Neural cell (in vitro differentiated cells): ENCODE measurements at regions not wholly inside any gene's neighbourhood (a gene's known extent, or its start where the extent isn't known, plus 50 kb on each side); places are given as distances from the start of the nearest gene placed in this dataset.

ENCODE experiments used
- H2AFZ ChIP-seq: fragments of 200-600, 300-800 bp; sonication (generic), shearing (Covaris generic); 2 replicates; pipeline ENCODE4 v1.6.0; 2014; ENCODE audit warnings: low read depth, mild to moderate bottlenecking, antibody characterized with exemption, low read length, moderate library complexity
- H3F3A ChIP-seq: fragments of 200-600 bp; shearing (Covaris generic); 2 replicates; pipeline ENCODE4 v1.6.1; 2016; ENCODE audit warnings: mild to moderate bottlenecking, moderate library complexity, mixed read lengths, antibody characterized with exemption, low read length; ENCODE audit not compliant: insufficient read depth, poor library complexity, severe bottlenecking
- H3K27ac ChIP-seq: fragments of 200-600, 300-800 bp; sonication (generic), shearing (Covaris generic); 2 replicates; pipeline ENCODE4 v1.5.1; 2014; ENCODE audit warnings: mild to moderate bottlenecking, low read length, moderate library complexity
- H3K27me3 ChIP-seq: fragments of 300-800, 200-600 bp; sonication (generic), shearing (Covaris generic); 2 replicates; pipeline ENCODE4 v1.6.0; 2014; ENCODE audit warnings: mild to moderate bottlenecking, low read depth, low read length, moderate library complexity; ENCODE audit not compliant: insufficient read depth
- H3K36me3 ChIP-seq: fragments of 300-800, 200-600 bp; sonication (generic), shearing (Covaris generic); 2 replicates; pipeline ENCODE4 v1.5.1; 2014; ENCODE audit warnings: mild to moderate bottlenecking, antibody characterized with exemption, low read length, moderate library complexity; ENCODE audit not compliant: insufficient read depth
- H3K4me2 ChIP-seq: fragments of 300-800, 200-600 bp; sonication (generic), shearing (Covaris generic); 2 replicates; pipeline ENCODE4 v1.6.0; 2014; ENCODE audit warnings: mild to moderate bottlenecking, low read length
- H3K4me3 ChIP-seq: fragments of 300-800, 200-600 bp; sonication (generic), shearing (Covaris generic); 2 replicates; pipeline ENCODE4 v1.5.1; 2014; ENCODE audit warnings: mild to moderate bottlenecking, low read length, moderate library complexity
- H3K79me2 ChIP-seq: fragments of 200-600 bp; shearing (Covaris generic); replicated peaks from 2 replicates; pipeline ENCODE4 v1.6.0; 2014; ENCODE audit warnings: mild to moderate bottlenecking, low read length, moderate library complexity; ENCODE audit not compliant: insufficient read depth
- H3K9ac ChIP-seq: fragments of 300-800, 200-600 bp; sonication (generic), shearing (Covaris generic); 2 replicates; pipeline ENCODE4 v1.6.1; 2016; ENCODE audit warnings: mild to moderate bottlenecking, low read length, mixed read lengths
- H3K9me2 ChIP-seq: fragments of 200-600 bp; shearing (Covaris generic); 2 replicates; pipeline ENCODE4 v1.6.1; 2016; ENCODE audit warnings: mild to moderate bottlenecking, low read length, mixed read lengths; ENCODE audit not compliant: insufficient read depth
- H3K9me3 ChIP-seq: fragments of 200-600, 300-800 bp; sonication (generic), shearing (Covaris generic); 2 replicates; pipeline ENCODE4 v1.6.1; 2016; ENCODE audit warnings: mild to moderate bottlenecking, mixed run types, low read length, moderate library complexity, mixed read lengths
- H4K20me1 ChIP-seq: fragments of 200-600 bp; shearing (Covaris generic); 2 replicates; pipeline ENCODE4 v1.6.1; 2016; ENCODE audit warnings: mild to moderate bottlenecking, mixed run types; ENCODE audit not compliant: insufficient read depth
- EP300 ChIP-seq: fragments of 450-650 bp; conservative IDR thresholded peaks from 2 replicates; pipeline ENCODE4 v1.6.1; 2014; ENCODE audit warnings: antibody characterized with exemption, mild to moderate bottlenecking, moderate library complexity; ENCODE audit not compliant: poor library complexity, severe bottlenecking
- EZH2 ChIP-seq: fragments of 200-600, 300-800 bp; shearing (Covaris generic), sonication (generic); IDR thresholded peaks from 2 replicates; pipeline ENCODE4 v1.6.1; 2014; ENCODE audit warnings: antibody characterized with exemption, low read length, borderline replicate concordance, mild to moderate bottlenecking; ENCODE audit not compliant: insufficient read depth, poor library complexity, severe bottlenecking
- MXI1 ChIP-seq: fragments of 450-650 bp; conservative IDR thresholded peaks from 2 replicates; pipeline ENCODE4 v1.6.1; 2014; ENCODE audit warnings: antibody characterized with exemption, mild to moderate bottlenecking; ENCODE audit not compliant: poor library complexity, severe bottlenecking
- POLR2AphosphoS5 ChIP-seq: IDR thresholded peaks from 2 replicates; pipeline ENCODE4 v1.6.1; 2012
- RAD21 ChIP-seq: fragments of 450-650 bp; conservative IDR thresholded peaks from 2 replicates; pipeline ENCODE4 v1.6.1; 2014; ENCODE audit warnings: antibody characterized with exemption, mild to moderate bottlenecking, moderate library complexity
- SMC3 ChIP-seq: fragments of 450-650 bp; conservative IDR thresholded peaks from 2 replicates; pipeline ENCODE4 v1.6.1; 2014; ENCODE audit warnings: antibody characterized with exemption, mild to moderate bottlenecking, moderate library complexity; ENCODE audit not compliant: poor library complexity
- TAF1 ChIP-seq: IDR thresholded peaks from 2 replicates; pipeline ENCODE4 v1.6.1; 2012; ENCODE audit warnings: low read depth
- TF ChIP-seq, protein P1 (sequence below): IDR thresholded peaks from 2 replicates; pipeline ENCODE4 v1.6.1; 2012; ENCODE audit warnings: borderline replicate concordance
- TF ChIP-seq, protein P2 (sequence below): fragments of 450-650 bp; IDR thresholded peaks from 2 replicates; pipeline ENCODE4 v1.5.1; 2014; ENCODE audit warnings: antibody characterized with exemption, mild to moderate bottlenecking, moderate library complexity; ENCODE audit not compliant: poor library complexity, severe bottlenecking

DNA sequence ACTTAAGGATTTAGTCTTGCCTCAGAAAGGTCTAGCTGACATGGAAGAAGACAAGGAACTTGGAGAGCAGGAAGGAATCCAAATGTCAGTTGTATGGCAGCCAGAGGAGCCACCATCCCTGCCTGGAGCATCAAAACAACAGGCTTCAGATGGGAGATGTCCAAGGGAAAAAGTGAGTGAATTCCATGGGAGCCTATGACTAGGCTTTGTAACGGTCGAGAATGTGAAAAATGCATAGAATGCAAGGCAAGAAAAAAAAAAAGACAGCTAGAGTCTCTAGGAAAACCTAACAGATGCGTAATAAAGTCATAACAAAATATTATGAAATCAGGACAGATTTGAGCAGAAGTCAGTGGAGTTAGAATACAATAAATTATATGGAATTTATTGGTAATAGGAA lies 183.7 kb upstream of the LSM14A start:
- Histone ChIP-seq H4K20me1 (no peaks in the 10 kb centered on the region), H3K4me3 (no peak overlapping the region), H3K4me2 (no peak overlapping the region), H3K79me2 (no peaks in the 10 kb centered on the region), H3K27me3 (no peaks in the 10 kb centered on the region), H3K9me3 (peaks cover 3% of the 10 kb centered on the region), H2AFZ (no peak overlapping the region), H3K27ac (no peak overlapping the region), H3K9me2 (no peaks in the 10 kb centered on the region), H3K36me3 (no peaks in the 10 kb centered on the region), H3K9ac (no peak overlapping the region), H3F3A (no peaks in the 10 kb centered on the region)
- TF ChIP-seq SMC3 = no peak
- TF ChIP-seq EP300 = no peak
- TF ChIP-seq, protein P1, sequence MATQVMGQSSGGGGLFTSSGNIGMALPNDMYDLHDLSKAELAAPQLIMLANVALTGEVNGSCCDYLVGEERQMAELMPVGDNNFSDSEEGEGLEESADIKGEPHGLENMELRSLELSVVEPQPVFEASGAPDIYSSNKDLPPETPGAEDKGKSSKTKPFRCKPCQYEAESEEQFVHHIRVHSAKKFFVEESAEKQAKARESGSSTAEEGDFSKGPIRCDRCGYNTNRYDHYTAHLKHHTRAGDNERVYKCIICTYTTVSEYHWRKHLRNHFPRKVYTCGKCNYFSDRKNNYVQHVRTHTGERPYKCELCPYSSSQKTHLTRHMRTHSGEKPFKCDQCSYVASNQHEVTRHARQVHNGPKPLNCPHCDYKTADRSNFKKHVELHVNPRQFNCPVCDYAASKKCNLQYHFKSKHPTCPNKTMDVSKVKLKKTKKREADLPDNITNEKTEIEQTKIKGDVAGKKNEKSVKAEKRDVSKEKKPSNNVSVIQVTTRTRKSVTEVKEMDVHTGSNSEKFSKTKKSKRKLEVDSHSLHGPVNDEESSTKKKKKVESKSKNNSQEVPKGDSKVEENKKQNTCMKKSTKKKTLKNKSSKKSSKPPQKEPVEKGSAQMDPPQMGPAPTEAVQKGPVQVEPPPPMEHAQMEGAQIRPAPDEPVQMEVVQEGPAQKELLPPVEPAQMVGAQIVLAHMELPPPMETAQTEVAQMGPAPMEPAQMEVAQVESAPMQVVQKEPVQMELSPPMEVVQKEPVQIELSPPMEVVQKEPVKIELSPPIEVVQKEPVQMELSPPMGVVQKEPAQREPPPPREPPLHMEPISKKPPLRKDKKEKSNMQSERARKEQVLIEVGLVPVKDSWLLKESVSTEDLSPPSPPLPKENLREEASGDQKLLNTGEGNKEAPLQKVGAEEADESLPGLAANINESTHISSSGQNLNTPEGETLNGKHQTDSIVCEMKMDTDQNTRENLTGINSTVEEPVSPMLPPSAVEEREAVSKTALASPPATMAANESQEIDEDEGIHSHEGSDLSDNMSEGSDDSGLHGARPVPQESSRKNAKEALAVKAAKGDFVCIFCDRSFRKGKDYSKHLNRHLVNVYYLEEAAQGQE = no peak
- no peak for TF ChIP-seq POLR2AphosphoS5
- TF ChIP-seq EZH2 = no peak
- no peak for TF ChIP-seq RAD21
- no peak for TF ChIP-seq MXI1

DNA sequence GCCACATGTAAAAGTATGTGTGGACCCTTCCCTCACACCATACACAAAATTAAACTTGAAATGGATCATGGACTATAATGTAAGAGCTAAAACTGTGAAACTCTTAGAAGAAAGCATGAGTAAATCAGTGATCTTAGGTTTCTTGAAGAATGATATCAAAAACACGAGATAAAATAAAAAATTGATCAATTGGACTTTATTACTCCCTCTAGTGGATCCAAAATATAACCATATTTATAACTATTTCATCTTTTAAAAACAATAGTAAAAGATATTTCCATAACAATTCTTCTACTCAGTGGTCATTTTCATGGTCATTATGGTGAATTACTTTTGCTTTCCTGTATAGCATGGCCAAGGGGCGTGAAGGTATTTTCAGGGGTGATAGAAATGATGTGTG lies 174.6 kb upstream of the LSM14A start:
- Histone ChIP-seq H3K36me3 (no peaks in the 10 kb centered on the region), H3K9me3 (no peaks in the 10 kb centered on the region), H3K4me3 (no peak overlapping the region), H3K9ac (no peak overlapping the region), H3K4me2 (no peak overlapping the region), H3F3A (no peaks in the 10 kb centered on the region), H3K27me3 (no peaks in the 10 kb centered on the region), H2AFZ (no peak overlapping the region), H3K79me2 (no peaks in the 10 kb centered on the region), H4K20me1 (no peaks in the 10 kb centered on the region), H3K27ac (no peak overlapping the region), H3K9me2 (no peaks in the 10 kb centered on the region)
- TF ChIP-seq, protein P1 = no peak
- TF ChIP-seq MXI1 = no peak
- TF ChIP-seq SMC3 = no peak
- TF ChIP-seq TAF1 = no peak
- TF ChIP-seq EZH2 = no peak
- no peak for TF ChIP-seq EP300
- TF ChIP-seq, protein P2, sequence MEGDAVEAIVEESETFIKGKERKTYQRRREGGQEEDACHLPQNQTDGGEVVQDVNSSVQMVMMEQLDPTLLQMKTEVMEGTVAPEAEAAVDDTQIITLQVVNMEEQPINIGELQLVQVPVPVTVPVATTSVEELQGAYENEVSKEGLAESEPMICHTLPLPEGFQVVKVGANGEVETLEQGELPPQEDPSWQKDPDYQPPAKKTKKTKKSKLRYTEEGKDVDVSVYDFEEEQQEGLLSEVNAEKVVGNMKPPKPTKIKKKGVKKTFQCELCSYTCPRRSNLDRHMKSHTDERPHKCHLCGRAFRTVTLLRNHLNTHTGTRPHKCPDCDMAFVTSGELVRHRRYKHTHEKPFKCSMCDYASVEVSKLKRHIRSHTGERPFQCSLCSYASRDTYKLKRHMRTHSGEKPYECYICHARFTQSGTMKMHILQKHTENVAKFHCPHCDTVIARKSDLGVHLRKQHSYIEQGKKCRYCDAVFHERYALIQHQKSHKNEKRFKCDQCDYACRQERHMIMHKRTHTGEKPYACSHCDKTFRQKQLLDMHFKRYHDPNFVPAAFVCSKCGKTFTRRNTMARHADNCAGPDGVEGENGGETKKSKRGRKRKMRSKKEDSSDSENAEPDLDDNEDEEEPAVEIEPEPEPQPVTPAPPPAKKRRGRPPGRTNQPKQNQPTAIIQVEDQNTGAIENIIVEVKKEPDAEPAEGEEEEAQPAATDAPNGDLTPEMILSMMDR = no peak
- TF ChIP-seq RAD21 = no peak
- no peak for TF ChIP-seq POLR2AphosphoS5
